ENCODE measurements at regions not wholly inside any gene's neighbourhood (a gene's known extent, or its start where the extent isn't known, plus 50 kb on each side); places are given as distances from the start of the nearest gene placed in this dataset.

GRCh38 chr2:53373126-53373525, 394.5 kb upstream of the CHAC2 start:
- Histone ChIP-seq H3K9me2 (ENCODE audit: insufficient read depth) (no peaks in the 10 kb centered on the region), H4K20me1 (ENCODE audit: insufficient read depth) (no peaks in the 10 kb centered on the region), H3K4me2 (ENCODE audit: unreplicated experiment) (no peak overlapping the region), H3K36me3 (ENCODE audit: low read depth) (no peaks in the 10 kb centered on the region), H3K79me2 (ENCODE audit: insufficient read depth) (no peaks in the 10 kb centered on the region), H2AFZ (no peak overlapping the region), H3K27ac (no peak overlapping the region), H3K27me3 (replicated peaks; ENCODE audit: insufficient read depth) (no peaks in the 10 kb centered on the region), H3K4me3 (no peak overlapping the region), H3K9me3 (ENCODE audit: low read depth) (no peaks in the 10 kb centered on the region), H3K4me1 (ENCODE audit: insufficient read depth) (no peaks in the 10 kb centered on the region), H3K9ac (no peak overlapping the region), H3F3A (ENCODE audit: insufficient read depth) (no peaks in the 10 kb centered on the region)
- TF ChIP-seq EZH2 (IDR thresholded peaks at IDR 0.05; ENCODE audit: insufficient read depth, poor library complexity, severe bottlenecking), result no peak
- TF ChIP-seq EZH2phosphoT487 (IDR thresholded peaks at IDR 0.05; ENCODE audit: insufficient read depth, low read depth), result no peak
- 71 to 80% methylated on average over 1 of the region's 1 CpG for WGBS, 2 experiments (ENCODE audit: low coverage in 1 of 2, low lambda C conversion rate in 2 of 2, missing lambda C conversion rate in 2 of 2)
- no peak for DNase-seq
- in situ Hi-C loops (cut with MboI), result no loop called here

- Histone ChIP-seq H3K27me3 (replicated peaks; ENCODE audit: insufficient read depth) (no peaks in the 10 kb centered on the region), H3K9ac (no peak overlapping the region), H3K9me3 (ENCODE audit: low read depth) (no peaks in the 10 kb centered on the region), H4K20me1 (ENCODE audit: insufficient read depth) (no peaks in the 10 kb centered on the region), H3K27ac (no peak overlapping the region), H3K79me2 (ENCODE audit: insufficient read depth) (no peaks in the 10 kb centered on the region), H3K36me3 (ENCODE audit: low read depth) (no peaks in the 10 kb centered on the region), H3K4me1 (ENCODE audit: insufficient read depth) (no peaks in the 10 kb centered on the region), H2AFZ (no peak overlapping the region), H3F3A (ENCODE audit: insufficient read depth) (no peaks in the 10 kb centered on the region), H3K4me2 (ENCODE audit: unreplicated experiment) (no peak overlapping the region), H3K9me2 (ENCODE audit: insufficient read depth) (no peaks in the 10 kb centered on the region), H3K4me3 (no peak overlapping the region)
- 26 to 33% methylated on average over 3 of the region's 3 CpGs for WGBS, 2 experiments (ENCODE audit: low coverage in 1 of 2, low lambda C conversion rate in 2 of 2, missing lambda C conversion rate in 2 of 2)
- DNase-seq, result no peak
- in situ Hi-C loops (cut with MboI), result no loop called here
- TF ChIP-seq EZH2 (IDR thresholded peaks at IDR 0.05; ENCODE audit: insufficient read depth, poor library complexity, severe bottlenecking) (no peak), EZH2phosphoT487 (IDR thresholded peaks at IDR 0.05; ENCODE audit: insufficient read depth, low read depth) (no peak)
Measured at GRCh38 chr2:53366543-53366942, 401.1 kb upstream of the CHAC2 start.

- 28 to 30% methylated on average over 2 of the region's 2 CpGs for WGBS, 2 experiments (ENCODE audit: low coverage in 1 of 2, low lambda C conversion rate in 2 of 2, missing lambda C conversion rate in 2 of 2)
- no peaks in the 10 kb centered on the region for H3K27me3 ChIP-seq (replicated peaks; ENCODE audit: insufficient read depth)
- no peak overlapping the region for H3K4me2 ChIP-seq (ENCODE audit: unreplicated experiment)
- no peak overlapping the region for H3K4me3 ChIP-seq
- H3K9me2 ChIP-seq (ENCODE audit: insufficient read depth), result no peaks in the 10 kb centered on the region
- no peak overlapping the region for H3K9ac ChIP-seq
- no peaks in the 10 kb centered on the region for H3K79me2 ChIP-seq (ENCODE audit: insufficient read depth)
- no peaks in the 10 kb centered on the region for H3K9me3 ChIP-seq (ENCODE audit: low read depth)
- H2AFZ ChIP-seq, result no peak overlapping the region
- H4K20me1 ChIP-seq (ENCODE audit: insufficient read depth), result no peaks in the 10 kb centered on the region
- DNase-seq, result no peak
- no peaks in the 10 kb centered on the region for H3K4me1 ChIP-seq (ENCODE audit: insufficient read depth)
- in situ Hi-C loops (cut with MboI), result no loop called here
- H3K27ac ChIP-seq, result no peak overlapping the region
- H3K36me3 ChIP-seq (ENCODE audit: low read depth), result no peaks in the 10 kb centered on the region
- no peak for TF ChIP-seq EZH2phosphoT487 (IDR thresholded peaks at IDR 0.05; ENCODE audit: insufficient read depth, low read depth)
- TF ChIP-seq EZH2 (IDR thresholded peaks at IDR 0.05; ENCODE audit: insufficient read depth, poor library complexity, severe bottlenecking), result no peak
- H3F3A ChIP-seq (ENCODE audit: insufficient read depth), result no peaks in the 10 kb centered on the region
Measured at GRCh38 chr2:53362934-53363333, 404.7 kb upstream of the CHAC2 start.

GRCh38 chr2:53356291-53356905, 411.2 kb upstream of the CHAC2 start:
- no peak overlapping the region for H3K4me3 ChIP-seq
- no peaks in the 10 kb centered on the region for H3K9me3 ChIP-seq (ENCODE audit: low read depth)
- no peak overlapping the region for H3K27ac ChIP-seq
- no peaks in the 10 kb centered on the region for H3K36me3 ChIP-seq (ENCODE audit: low read depth)
- TF ChIP-seq EZH2 (IDR thresholded peaks at IDR 0.05; ENCODE audit: insufficient read depth, poor library complexity, severe bottlenecking), result no peak
- TF ChIP-seq EZH2phosphoT487 (IDR thresholded peaks at IDR 0.05; ENCODE audit: insufficient read depth, low read depth), result no peak
- in situ Hi-C loops (cut with MboI), result no loop called here
- H3K4me2 ChIP-seq (ENCODE audit: unreplicated experiment), result no peak overlapping the region
- H3K9me2 ChIP-seq (ENCODE audit: insufficient read depth), result no peaks in the 10 kb centered on the region
- WGBS, 2 experiments (ENCODE audit: low coverage in 1 of 2, low lambda C conversion rate in 2 of 2, missing lambda C conversion rate in 2 of 2), result 80 to 84% methylated on average over 21 to 25 of the region's 26 CpGs
- no peaks in the 10 kb centered on the region for H4K20me1 ChIP-seq (ENCODE audit: insufficient read depth)
- H3F3A ChIP-seq (ENCODE audit: insufficient read depth), result no peaks in the 10 kb centered on the region
- no peak for DNase-seq
- no peaks in the 10 kb centered on the region for H3K79me2 ChIP-seq (ENCODE audit: insufficient read depth)
- H3K9ac ChIP-seq, result no peak overlapping the region
- no peaks in the 10 kb centered on the region for H3K27me3 ChIP-seq (replicated peaks; ENCODE audit: insufficient read depth)
- 0 out of 2 replicates have a peak, but pooled peaks cover 6% of the 10 kb centered on the region for H3K4me1 ChIP-seq (ENCODE audit: insufficient read depth)
- H2AFZ ChIP-seq, result no peak overlapping the region

All from GM23248 (cell line).